DND-41 (cell line): ENCODE measurements at regions not wholly inside any gene's neighbourhood (a gene's known extent, or its start where the extent isn't known, plus 50 kb on each side); places are given as distances from the start of the nearest gene placed in this dataset.

Experiments used
- CTCF ChIP-seq: IDR thresholded peaks from 2 replicates; pipeline ENCODE4 v1.5.1; 2012; ENCODE audit warnings: borderline replicate concordance, low read length, moderate library complexity, mild to moderate bottlenecking; ENCODE audit not compliant: poor library complexity, severe bottlenecking; ENCODE audit errors: extremely low read depth
- EZH2 ChIP-seq: IDR thresholded peaks from 3 replicates; pipeline ENCODE4 v1.6.1; 2012; ENCODE audit warnings: borderline replicate concordance, low read depth, mild to moderate bottlenecking, moderate library complexity, low read length, inconsistent platforms; ENCODE audit not compliant: severe bottlenecking

- TF ChIP-seq EZH2 (no peak), CTCF (no peak)
Measured at GRCh38 chr10:65811931-65812525, 1113.8 kb upstream of the LRRTM3 start.
